ENCODE measurements at regions not wholly inside any gene's neighbourhood (a gene's known extent, or its start where the extent isn't known, plus 50 kb on each side); places are given as distances from the start of the nearest gene placed in this dataset.

DNA sequence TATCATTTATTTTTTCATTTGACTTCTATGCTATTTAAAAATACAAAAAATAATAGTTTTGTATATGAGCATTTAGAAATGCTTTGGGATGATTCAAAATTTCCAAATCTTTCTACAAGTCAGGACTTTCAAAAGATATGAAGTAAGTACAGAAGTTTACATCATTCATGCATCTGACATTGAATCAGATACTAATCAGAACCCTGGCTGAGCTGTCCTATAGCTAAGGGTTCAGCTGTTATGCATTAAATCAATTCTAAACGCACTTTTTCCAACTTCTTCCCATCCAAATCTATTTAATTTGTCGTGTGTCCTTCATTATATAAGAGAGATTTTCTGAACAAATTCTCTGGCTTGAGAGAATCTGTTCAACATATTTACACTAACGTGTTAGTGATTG lies 779.4 kb downstream of the LTN1 start:
- CTCF ChIA-PET: no interaction called here
- intact Hi-C loops (cut with micrococcal nuclease): no loop called here
- H3K4me1 Mint-ChIP-seq: no peaks in the 10 kb centered on the region

DNA sequence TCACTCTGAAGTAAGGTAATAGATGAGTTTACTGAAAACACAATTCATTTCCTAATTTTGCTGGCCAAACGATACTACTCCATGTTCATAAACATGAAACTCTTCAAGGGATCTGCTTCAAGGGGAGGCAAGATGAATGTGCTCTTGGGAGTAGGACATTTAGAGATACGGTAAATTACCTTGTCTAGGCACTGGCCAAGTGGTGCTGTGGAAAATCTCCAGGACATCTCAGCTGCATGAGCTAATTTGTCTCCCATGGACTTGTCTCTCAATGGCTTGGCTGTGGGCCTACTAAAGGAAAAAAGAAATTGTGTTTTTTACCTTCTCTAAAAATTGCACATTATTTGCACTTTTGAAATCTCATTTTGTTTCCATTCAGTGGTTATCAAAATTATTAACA lies 780.6 kb downstream of the LTN1 start:
- Histone ChIP-seq H3K27ac (ENCODE audit: low read length in 2 of 2) (no peak overlapping the region), H3K4me3 (ENCODE audit: control extremely low read depth in 1 of 5, extremely low read depth in 1 of 5, insufficient read depth in 1 of 5, low read depth in 2 of 5, low read length in 4 of 5) (no peak overlapping the region), H3K4me1 (ENCODE audit: control insufficient read depth in 2 of 2, insufficient read depth in 2 of 2, low read length in 2 of 2) (no peaks in the 10 kb centered on the region), H2AFZ (ENCODE audit: insufficient read depth, low read depth, low read length, poor library complexity, severe bottlenecking) (no peak overlapping the region), H3K79me2 (ENCODE audit: control insufficient read depth, insufficient read depth, low read length) (no peaks in the 10 kb centered on the region), H4K20me1 (ENCODE audit: control insufficient read depth, insufficient read depth, low read length, poor library complexity, severe bottlenecking) (no peaks in the 10 kb centered on the region), H3K4me2 (replicated peaks; ENCODE audit: low read depth, low read length, poor library complexity, severe bottlenecking) (no peak overlapping the region), H3K27me3 (replicated peaks in 1 of 4; ENCODE audit: control extremely low read depth in 1 of 4, control insufficient read depth in 3 of 4, insufficient read depth in 4 of 4, low read length in 3 of 4) (no peaks in the 10 kb centered on the region), H3K36me3 (replicated peaks in 1 of 2; ENCODE audit: control extremely low read depth in 1 of 2, control insufficient read depth in 1 of 2, extremely low read depth in 1 of 2, insufficient read depth in 2 of 2, low read length in 1 of 2) (no peaks in the 10 kb centered on the region), H3K9ac (ENCODE audit: low read length) (no peak overlapping the region), H3K9me3 (ENCODE audit: control extremely low read depth in 1 of 3, control insufficient read depth in 2 of 3, insufficient read depth in 1 of 3, low read length in 2 of 3) (no peaks in the 10 kb centered on the region)
- H3K4me1 Mint-ChIP-seq: no peaks in the 10 kb centered on the region
- DNase-seq: no peak
- no peak overlapping the region for H3K27ac Mint-ChIP-seq
- WGBS (ENCODE audit: insufficient coverage): 100% methylated on average over 1 of the region's 2 CpGs
- no peak for TF ChIP-seq EZH2 (IDR thresholded peaks at IDR 0.05; ENCODE audit: borderline replicate concordance, insufficient read depth, low read depth, low read length, poor library complexity, severe bottlenecking)
- TF ChIP-seq, protein P1, sequence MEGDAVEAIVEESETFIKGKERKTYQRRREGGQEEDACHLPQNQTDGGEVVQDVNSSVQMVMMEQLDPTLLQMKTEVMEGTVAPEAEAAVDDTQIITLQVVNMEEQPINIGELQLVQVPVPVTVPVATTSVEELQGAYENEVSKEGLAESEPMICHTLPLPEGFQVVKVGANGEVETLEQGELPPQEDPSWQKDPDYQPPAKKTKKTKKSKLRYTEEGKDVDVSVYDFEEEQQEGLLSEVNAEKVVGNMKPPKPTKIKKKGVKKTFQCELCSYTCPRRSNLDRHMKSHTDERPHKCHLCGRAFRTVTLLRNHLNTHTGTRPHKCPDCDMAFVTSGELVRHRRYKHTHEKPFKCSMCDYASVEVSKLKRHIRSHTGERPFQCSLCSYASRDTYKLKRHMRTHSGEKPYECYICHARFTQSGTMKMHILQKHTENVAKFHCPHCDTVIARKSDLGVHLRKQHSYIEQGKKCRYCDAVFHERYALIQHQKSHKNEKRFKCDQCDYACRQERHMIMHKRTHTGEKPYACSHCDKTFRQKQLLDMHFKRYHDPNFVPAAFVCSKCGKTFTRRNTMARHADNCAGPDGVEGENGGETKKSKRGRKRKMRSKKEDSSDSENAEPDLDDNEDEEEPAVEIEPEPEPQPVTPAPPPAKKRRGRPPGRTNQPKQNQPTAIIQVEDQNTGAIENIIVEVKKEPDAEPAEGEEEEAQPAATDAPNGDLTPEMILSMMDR (IDR thresholded peaks at IDR 0.05): no peak
- POLR2A ChIA-PET: no interaction called here
- no peaks in the 10 kb centered on the region for H3K27me3 Mint-ChIP-seq
- H3K9me3 Mint-ChIP-seq (ENCODE audit: insufficient read depth): no peaks in the 10 kb centered on the region
- no peak overlapping the region for H3K4me3 Mint-ChIP-seq
- CTCF ChIA-PET: no interaction called here
- no peak for ATAC-seq (ENCODE audit: low read depth)
- intact Hi-C loops (cut with micrococcal nuclease): no loop called here

More for the DNA sequence above, 779.4 kb downstream of the LTN1 start:
- H3K36me3 ChIP-seq (replicated peaks in 1 of 2; ENCODE audit: control extremely low read depth in 1 of 2, control insufficient read depth in 1 of 2, extremely low read depth in 1 of 2, insufficient read depth in 2 of 2, low read length in 1 of 2): no peaks in the 10 kb centered on the region
- no peaks in the 10 kb centered on the region for H3K9me3 ChIP-seq (ENCODE audit: control extremely low read depth in 1 of 3, control insufficient read depth in 2 of 3, insufficient read depth in 1 of 3, low read length in 2 of 3)
- H3K27ac ChIP-seq (ENCODE audit: low read length in 2 of 2): no peak overlapping the region
- no peak overlapping the region for H3K4me3 ChIP-seq (ENCODE audit: control extremely low read depth in 1 of 5, extremely low read depth in 1 of 5, insufficient read depth in 1 of 5, low read depth in 2 of 5, low read length in 4 of 5)
- POLR2A ChIA-PET: no interaction called here
- whole genome bisulfite sequencing (ENCODE audit: insufficient coverage): no CpG with 5 or more reads among the region's 3 CpGs
- no peaks in the 10 kb centered on the region for H4K20me1 ChIP-seq (ENCODE audit: control insufficient read depth, insufficient read depth, low read length, poor library complexity, severe bottlenecking)
- H3K9ac ChIP-seq (ENCODE audit: low read length): no peak overlapping the region
- no peak for ATAC-seq (ENCODE audit: low read depth)
- H3K4me1 ChIP-seq (ENCODE audit: control insufficient read depth in 2 of 2, insufficient read depth in 2 of 2, low read length in 2 of 2): no peaks in the 10 kb centered on the region
- TF ChIP-seq EZH2 (IDR thresholded peaks at IDR 0.05; ENCODE audit: borderline replicate concordance, insufficient read depth, low read depth, low read length, poor library complexity, severe bottlenecking): no peak
- TF ChIP-seq, protein P1 (IDR thresholded peaks at IDR 0.05): no peak
- no peaks in the 10 kb centered on the region for H3K79me2 ChIP-seq (ENCODE audit: control insufficient read depth, insufficient read depth, low read length)
- no peak overlapping the region for H2AFZ ChIP-seq (ENCODE audit: insufficient read depth, low read depth, low read length, poor library complexity, severe bottlenecking)
- DNase-seq: no peak
- Mint-ChIP-seq H3K27ac (no peak overlapping the region), H3K4me3 (no peak overlapping the region), H3K9me3 (ENCODE audit: insufficient read depth) (peaks cover 2% of the 10 kb centered on the region), H3K27me3 (no peaks in the 10 kb centered on the region)
- no peak overlapping the region for H3K4me2 ChIP-seq (replicated peaks; ENCODE audit: low read depth, low read length, poor library complexity, severe bottlenecking)
- H3K27me3 ChIP-seq (replicated peaks in 1 of 4; ENCODE audit: control extremely low read depth in 1 of 4, control insufficient read depth in 3 of 4, insufficient read depth in 4 of 4, low read length in 3 of 4): no peaks in the 10 kb centered on the region
